ENCODE measurements at regions not wholly inside any gene's neighbourhood (a gene's known extent, or its start where the extent isn't known, plus 50 kb on each side); places are given as distances from the start of the nearest gene placed in this dataset.

- ATAC-seq (no peak), FAIRE-seq (no peak), DNase-seq (ENCODE audit: extremely low read depth in 1 of 4, low spot score in 3 of 4) (no peak)
- POLR2A ChIA-PET = no interaction called here
- H3K27me3 ChIP-seq (ENCODE audit: control insufficient read depth in 2 of 2, insufficient read depth in 2 of 2, low read length in 2 of 2) = no peaks in the 10 kb centered on the region
- no peaks in the 10 kb centered on the region for H3K9me1 ChIP-seq (ENCODE audit: control insufficient read depth, insufficient read depth, low read length)
- intact Hi-C loops (cut with micrococcal nuclease) (no loop called here), in situ Hi-C loops (cut with MboI) (no loop called here)
- no peaks in the 10 kb centered on the region for H3K4me1 ChIP-seq (replicated peaks in 1 of 2; ENCODE audit: control insufficient read depth in 2 of 2, insufficient read depth in 2 of 2, low read length in 2 of 2)
- 0% methylated on average over 2 of the region's 2 CpGs for WGBS (ENCODE audit: insufficient coverage, low coverage, missing lambda C conversion rate)
- CTCF ChIA-PET (ENCODE audit: low intra/inter-chr PET ratio) = no interaction called here
- BruUV-seq (replicated peaks) = no TSS peak
- no peaks in the 10 kb centered on the region for H3K36me3 ChIP-seq (ENCODE audit: control insufficient read depth, insufficient read depth, low read length)
- no peak overlapping the region for H3K9ac ChIP-seq (ENCODE audit: insufficient read depth in 1 of 2, low read depth in 2 of 2, low read length in 2 of 2)
- H3K27ac ChIP-seq (ENCODE audit: extremely low read depth, low read depth, low read length) = no peak overlapping the region
- TF ChIP-seq HMG20A (CRISPR knock-in tag; conservative IDR thresholded peaks at IDR 0.05) = no peak
- no peak for TF ChIP-seq ZNF41 (CRISPR knock-in tag; conservative IDR thresholded peaks at IDR 0.05)
- TF ChIP-seq ELK3 (CRISPR knock-in tag; IDR thresholded peaks at IDR 0.05) = no peak
- no peak for TF ChIP-seq HNRNPLL (IDR thresholded peaks at IDR 0.05; ENCODE audit: low read depth, low read length, poor library complexity, severe bottlenecking)
- no peak for TF ChIP-seq ZNF436 (CRISPR knock-in tag; IDR thresholded peaks at IDR 0.05)
- no peak for TF ChIP-seq PHB2 (IDR thresholded peaks at IDR 0.05; ENCODE audit: low read depth)
- TF ChIP-seq FOSL1 (tag; conservative IDR thresholded peaks at IDR 0.05) = no peak
- TF ChIP-seq HNRNPK (IDR thresholded peaks at IDR 0.05; ENCODE audit: low read depth, low read length, poor library complexity, severe bottlenecking) = no peak
- no peak for TF ChIP-seq PML (IDR thresholded peaks at IDR 0.05; ENCODE audit: low read length)
- no peak for TF ChIP-seq SREBF2 (CRISPR knock-in tag; IDR thresholded peaks at IDR 0.05)
- no peak for TF ChIP-seq YBX1 (IDR thresholded peaks at IDR 0.05)
- TF ChIP-seq KDM2B (CRISPR knock-in tag; IDR thresholded peaks at IDR 0.05) = no peak
- H4K20me1 ChIP-seq (replicated peaks; ENCODE audit: control insufficient read depth, insufficient read depth, low read length) = no peaks in the 10 kb centered on the region; the same call in 1 of the 2 replicates
- no peak overlapping the region for H3K4me3 ChIP-seq
- H3K79me2 ChIP-seq (ENCODE audit: control insufficient read depth, insufficient read depth, low read length) = no peaks in the 10 kb centered on the region
- no peak overlapping the region for H2AFZ ChIP-seq (ENCODE audit: low read depth, low read length)
- no peaks in the 10 kb centered on the region for H3K9me3 ChIP-seq (replicated peaks; ENCODE audit: control insufficient read depth, insufficient read depth, low read depth, low read length)
- no peak overlapping the region for H3K4me2 ChIP-seq (ENCODE audit: insufficient read depth, low read length)
Measured at GRCh38 chr4:86483773-86484172, 110.3 kb upstream of the PTPN13 start.

All from K562 (cell line).